Panc1 (cell line): ENCODE measurements at regions not wholly inside any gene's neighbourhood (a gene's known extent, or its start where the extent isn't known, plus 50 kb on each side); places are given as distances from the start of the nearest gene placed in this dataset.

Experiments used
- ATAC-seq: fragments of 200-7000 bp; cut with Tn5 transposase; 2 replicates; pipeline ENCODE4 v1.9.1; 2020; ENCODE audit warnings: mild to moderate bottlenecking, moderate library complexity
- BruUV-seq: library from RNA; stranded (reverse); fragments of 400-500 nt; replicated peaks from 2 replicates; lab custom pipeline; 2021; lab: Mats Ljungman, UMichigan
- CTCF ChIA-PET: fragments of 300-600 bp; sonication (Branson Sonifier 250); formaldehyde crosslinking; loops from one replicate; lab custom pipeline; 2022; ENCODE audit warnings: antibody characterized with exemption; lab: Charles Lee
- POLR2A ChIA-PET: fragments of 300-600 bp; sonication (Branson Sonifier 250); formaldehyde crosslinking; loops from one replicate; lab custom pipeline; 2022; ENCODE audit warnings: antibody characterized with exemption; lab: Charles Lee
- DNase-seq: peaks from one replicate; pipeline ENCODE4 v3.0.0-alpha.2; 2010; ENCODE audit warnings: low read depth, low spot score
- H3K27ac ChIP-seq: 2 replicates; pipeline ENCODE4 v1.5.1; 2011; ENCODE audit warnings: mild to moderate bottlenecking, low read length, inconsistent platforms
- H3K27me3 ChIP-seq: fragments of 200-500 bp; sonication (Bioruptor generic); 2 replicates; pipeline ENCODE4 v1.6.0; 2014; ENCODE audit warnings: low read length, inconsistent platforms; ENCODE audit not compliant: control insufficient read depth, insufficient read depth
- H3K36me3 ChIP-seq: fragments of 200-500 bp; sonication (Bioruptor generic); 2 replicates; pipeline ENCODE4 v1.5.1; 2014; ENCODE audit warnings: inconsistent platforms, mild to moderate bottlenecking, low read length, moderate library complexity; ENCODE audit not compliant: control insufficient read depth, insufficient read depth
- H3K4me1 ChIP-seq: 2 replicates; pipeline ENCODE4 v1.5.1; 2011; ENCODE audit warnings: inconsistent platforms, mild to moderate bottlenecking, low read length, moderate library complexity; ENCODE audit not compliant: control insufficient read depth, insufficient read depth
- H3K4me3 ChIP-seq, 2 experiments: 2 replicates each; pipeline ENCODE4 v1.5.1; 2011 to 2012; ENCODE audit warnings: low read depth in 2 of 2, low read length in 2 of 2, mild to moderate bottlenecking in 2 of 2, inconsistent platforms in 1 of 2, moderate library complexity in 1 of 2
- H3K9me3 ChIP-seq: fragments of 200-500 bp; sonication (Bioruptor generic); 2 replicates; pipeline ENCODE4 v1.5.1; 2014; ENCODE audit warnings: low read depth, mild to moderate bottlenecking, inconsistent platforms, low read length, moderate library complexity; ENCODE audit not compliant: control insufficient read depth, insufficient read depth
- POLR2AphosphoS5 ChIP-seq: IDR thresholded peaks from 2 replicates; pipeline ENCODE4 v1.6.1; 2012; ENCODE audit warnings: mild to moderate bottlenecking, low read depth, low read length, moderate library complexity
- SIN3A ChIP-seq: IDR thresholded peaks from 2 replicates; pipeline ENCODE4 v1.6.1; 2012; ENCODE audit warnings: low read depth, mild to moderate bottlenecking, low read length, moderate library complexity, borderline replicate concordance; ENCODE audit not compliant: insufficient read depth
- TCF7L2 ChIP-seq: IDR thresholded peaks from 2 replicates; pipeline ENCODE4 v1.6.1; 2011; ENCODE audit warnings: mild to moderate bottlenecking, low read depth, low read length, inconsistent platforms
- in situ Hi-C: cut with HindIII; loops from 2 replicates; pipeline ENCODE4 v1.10.0; 2016; ENCODE audit warnings: low sequenced_read_pairs, low pct_unique_long_range_greater_than_20kb
- intact Hi-C: fragments of 100-400 bp; cut with micrococcal nuclease; formaldehyde crosslinking; loops from one replicate; pipeline ENCODE4 v1.10.0; 2022; ENCODE audit not compliant: unreplicated experiment
- TF ChIP-seq, protein P1 (sequence below), 2 experiments: IDR thresholded peaks; 2 replicates each; pipeline ENCODE4 v1.6.1; 2011 to 2012; ENCODE audit warnings: low read depth in 2 of 2, control low read depth in 1 of 2, low read length in 1 of 2, mild to moderate bottlenecking in 1 of 2, moderate library complexity in 1 of 2; ENCODE audit not compliant: insufficient read depth in 1 of 2
- TF ChIP-seq, protein P2 (sequence below): fragments of 450-650 bp; IDR thresholded peaks from 2 replicates; pipeline ENCODE4 v1.5.1; 2017; ENCODE audit warnings: mild to moderate bottlenecking

DNA sequence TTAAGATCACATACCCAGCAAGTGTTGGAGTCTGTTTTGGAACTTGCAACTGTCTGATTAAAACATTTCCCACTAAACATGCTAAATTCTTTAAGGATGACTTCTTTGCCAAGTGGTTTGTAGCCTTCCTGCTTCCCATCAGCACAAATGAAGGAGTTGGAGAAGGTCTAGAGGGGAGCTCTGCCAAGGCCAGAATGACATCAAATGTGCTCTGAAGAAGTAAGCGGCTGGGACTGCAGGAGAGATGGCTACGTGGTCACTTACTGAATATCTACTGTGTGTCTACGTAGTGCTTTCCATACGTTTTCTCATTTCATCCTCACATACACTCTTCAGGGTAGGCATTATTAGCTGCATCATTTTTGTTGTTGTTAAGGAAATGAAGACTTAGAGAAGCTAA lies 135.7 kb upstream of the NLRP1 start:
- no peak overlapping the region for H3K27ac ChIP-seq
- POLR2A ChIA-PET = no interaction called here
- H3K4me3 ChIP-seq = no peak overlapping the region
- DNase-seq (no peak), ATAC-seq (no peak)
- H3K27me3 ChIP-seq = no peaks in the 10 kb centered on the region
- TF ChIP-seq, protein P1, sequence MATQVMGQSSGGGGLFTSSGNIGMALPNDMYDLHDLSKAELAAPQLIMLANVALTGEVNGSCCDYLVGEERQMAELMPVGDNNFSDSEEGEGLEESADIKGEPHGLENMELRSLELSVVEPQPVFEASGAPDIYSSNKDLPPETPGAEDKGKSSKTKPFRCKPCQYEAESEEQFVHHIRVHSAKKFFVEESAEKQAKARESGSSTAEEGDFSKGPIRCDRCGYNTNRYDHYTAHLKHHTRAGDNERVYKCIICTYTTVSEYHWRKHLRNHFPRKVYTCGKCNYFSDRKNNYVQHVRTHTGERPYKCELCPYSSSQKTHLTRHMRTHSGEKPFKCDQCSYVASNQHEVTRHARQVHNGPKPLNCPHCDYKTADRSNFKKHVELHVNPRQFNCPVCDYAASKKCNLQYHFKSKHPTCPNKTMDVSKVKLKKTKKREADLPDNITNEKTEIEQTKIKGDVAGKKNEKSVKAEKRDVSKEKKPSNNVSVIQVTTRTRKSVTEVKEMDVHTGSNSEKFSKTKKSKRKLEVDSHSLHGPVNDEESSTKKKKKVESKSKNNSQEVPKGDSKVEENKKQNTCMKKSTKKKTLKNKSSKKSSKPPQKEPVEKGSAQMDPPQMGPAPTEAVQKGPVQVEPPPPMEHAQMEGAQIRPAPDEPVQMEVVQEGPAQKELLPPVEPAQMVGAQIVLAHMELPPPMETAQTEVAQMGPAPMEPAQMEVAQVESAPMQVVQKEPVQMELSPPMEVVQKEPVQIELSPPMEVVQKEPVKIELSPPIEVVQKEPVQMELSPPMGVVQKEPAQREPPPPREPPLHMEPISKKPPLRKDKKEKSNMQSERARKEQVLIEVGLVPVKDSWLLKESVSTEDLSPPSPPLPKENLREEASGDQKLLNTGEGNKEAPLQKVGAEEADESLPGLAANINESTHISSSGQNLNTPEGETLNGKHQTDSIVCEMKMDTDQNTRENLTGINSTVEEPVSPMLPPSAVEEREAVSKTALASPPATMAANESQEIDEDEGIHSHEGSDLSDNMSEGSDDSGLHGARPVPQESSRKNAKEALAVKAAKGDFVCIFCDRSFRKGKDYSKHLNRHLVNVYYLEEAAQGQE (IDR thresholded peaks at IDR 0.05; ENCODE audit: insufficient read depth in 1 of 2, low read depth in 2 of 2, low read length in 1 of 2) = no peak
- TF ChIP-seq SIN3A = no peak
- TF ChIP-seq, protein P2, sequence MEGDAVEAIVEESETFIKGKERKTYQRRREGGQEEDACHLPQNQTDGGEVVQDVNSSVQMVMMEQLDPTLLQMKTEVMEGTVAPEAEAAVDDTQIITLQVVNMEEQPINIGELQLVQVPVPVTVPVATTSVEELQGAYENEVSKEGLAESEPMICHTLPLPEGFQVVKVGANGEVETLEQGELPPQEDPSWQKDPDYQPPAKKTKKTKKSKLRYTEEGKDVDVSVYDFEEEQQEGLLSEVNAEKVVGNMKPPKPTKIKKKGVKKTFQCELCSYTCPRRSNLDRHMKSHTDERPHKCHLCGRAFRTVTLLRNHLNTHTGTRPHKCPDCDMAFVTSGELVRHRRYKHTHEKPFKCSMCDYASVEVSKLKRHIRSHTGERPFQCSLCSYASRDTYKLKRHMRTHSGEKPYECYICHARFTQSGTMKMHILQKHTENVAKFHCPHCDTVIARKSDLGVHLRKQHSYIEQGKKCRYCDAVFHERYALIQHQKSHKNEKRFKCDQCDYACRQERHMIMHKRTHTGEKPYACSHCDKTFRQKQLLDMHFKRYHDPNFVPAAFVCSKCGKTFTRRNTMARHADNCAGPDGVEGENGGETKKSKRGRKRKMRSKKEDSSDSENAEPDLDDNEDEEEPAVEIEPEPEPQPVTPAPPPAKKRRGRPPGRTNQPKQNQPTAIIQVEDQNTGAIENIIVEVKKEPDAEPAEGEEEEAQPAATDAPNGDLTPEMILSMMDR = no peak
- TF ChIP-seq POLR2AphosphoS5 = no peak
- no peak for TF ChIP-seq TCF7L2
- in situ Hi-C loops (no loop called here), intact Hi-C loops (no loop called here)
- no peaks in the 10 kb centered on the region for H3K9me3 ChIP-seq
- H3K36me3 ChIP-seq = no peaks in the 10 kb centered on the region
- BruUV-seq = no TSS peak
- CTCF ChIA-PET = no interaction called here
- no peaks in the 10 kb centered on the region for H3K4me1 ChIP-seq

GRCh38 chr17:5730373-5730772 lies 146.1 kb upstream of the NLRP1 start:
- TF ChIP-seq TCF7L2 = no peak
- no peak for TF ChIP-seq SIN3A
- TF ChIP-seq, protein P1 (IDR thresholded peaks at IDR 0.05; ENCODE audit: insufficient read depth in 1 of 2, low read depth in 2 of 2, low read length in 1 of 2) = no peak
- TF ChIP-seq POLR2AphosphoS5 = no peak
- TF ChIP-seq, protein P2 = no peak
- no TSS peak for BruUV-seq

More at GRCh38 chr17:5730373-5730772, 146.1 kb upstream of the NLRP1 start:
- Histone ChIP-seq H3K27me3 (no peaks in the 10 kb centered on the region; the same call in 1 of the 2 replicates), H3K9me3 (no peaks in the 10 kb centered on the region), H3K27ac (no peak overlapping the region), H3K4me3 (no peak overlapping the region), H3K4me1 (no peaks in the 10 kb centered on the region), H3K36me3 (no peaks in the 10 kb centered on the region)
- ATAC-seq (no peak), DNase-seq (no peak)
- ChIA-PET POLR2A (no interaction called here), CTCF (no interaction called here)
- in situ Hi-C loops (no loop called here), intact Hi-C loops (no loop called here)
